A673 (cell line): ENCODE measurements at regions not wholly inside any gene's neighbourhood (a gene's known extent, or its start where the extent isn't known, plus 50 kb on each side); places are given as distances from the start of the nearest gene placed in this dataset.

ENCODE experiments used
- CTCF ChIP-seq: fragments of 300-800, 200-600 bp; sonication (generic); conservative IDR thresholded peaks from 2 replicates; pipeline ENCODE4 v1.5.1; 2017; ENCODE audit warnings: low read depth, mild to moderate bottlenecking, antibody characterized with exemption, low read length, moderate library complexity, mixed read lengths
- EZH2 ChIP-seq: fragments of 200-600 bp; sonication (generic); IDR thresholded peaks from 2 replicates; pipeline ENCODE4 v1.6.1; 2017; ENCODE audit warnings: borderline replicate concordance, low read depth, mild to moderate bottlenecking, mixed read lengths, antibody characterized with exemption, low read length; ENCODE audit not compliant: poor library complexity, severe bottlenecking

- TF ChIP-seq CTCF: no peak
- TF ChIP-seq EZH2: no peak
These were observed 1505.8 kb downstream of the TBC1D22A start for GRCh38 chr22:48268293-48268692.
